ENCODE measurements at regions not wholly inside any gene's neighbourhood (a gene's known extent, or its start where the extent isn't known, plus 50 kb on each side); places are given as distances from the start of the nearest gene placed in this dataset.

GRCh38 chr6:19587238-19587942 is 249.8 kb upstream of the ID4 start:
- H3K4me3 ChIP-seq: no peak overlapping the region
- TF ChIP-seq POLR2AphosphoS5 (IDR thresholded peaks at IDR 0.05): no peak
- no peak for TF ChIP-seq POLR2A (IDR thresholded peaks at IDR 0.05)
- no peak for TF ChIP-seq CTCF (IDR thresholded peaks at IDR 0.05)
- no peak for TF ChIP-seq EP300 (IDR thresholded peaks at IDR 0.05)
- H3K27me3 ChIP-seq: no peaks in the 10 kb centered on the region
- H3K27ac ChIP-seq: no peak overlapping the region
- H3K36me3 ChIP-seq: no peaks in the 10 kb centered on the region
- ATAC-seq (ENCODE audit: low FRiP score in 2 of 2) (no peak), DNase-seq (no peak)
- no peaks in the 10 kb centered on the region for H3K4me1 ChIP-seq
- WGBS, 2 donors: 66 to 85% methylated on average over 4 of the region's 4 CpGs
- H3K9me3 ChIP-seq: no peaks in the 10 kb centered on the region

GRCh38 chr6:19590501-19591131 is 246.6 kb upstream of the ID4 start:
- DNase-seq: no peak
- 81 to 83% methylated on average over 5 of the region's 5 CpGs for WGBS, 2 donors
- Histone ChIP-seq H3K9me3 (no peaks in the 10 kb centered on the region), H3K4me1 (no peaks in the 10 kb centered on the region), H3K27ac (no peak overlapping the region), H3K4me3 (no peak overlapping the region), H3K27me3 (no peaks in the 10 kb centered on the region), H3K36me3 (no peaks in the 10 kb centered on the region)
- TF ChIP-seq CTCF (IDR thresholded peaks at IDR 0.05): no peak
- no peak for TF ChIP-seq POLR2AphosphoS5 (IDR thresholded peaks at IDR 0.05)
- TF ChIP-seq POLR2A (IDR thresholded peaks at IDR 0.05): no peak
- no peak for TF ChIP-seq EP300 (IDR thresholded peaks at IDR 0.05)
- ATAC-seq (ENCODE audit: low FRiP score in 2 of 2): no peak

- H3K27ac ChIP-seq: no peak overlapping the region
- TF ChIP-seq POLR2A (IDR thresholded peaks at IDR 0.05): no peak
- no peak for TF ChIP-seq EP300 (IDR thresholded peaks at IDR 0.05)
- TF ChIP-seq CTCF (IDR thresholded peaks at IDR 0.05): no peak
- no peak for TF ChIP-seq POLR2AphosphoS5 (IDR thresholded peaks at IDR 0.05)
- H3K9me3 ChIP-seq: no peaks in the 10 kb centered on the region
- DNase-seq (no peak), ATAC-seq (ENCODE audit: low FRiP score in 2 of 2) (no peak)
- no peaks in the 10 kb centered on the region for H3K27me3 ChIP-seq
- no peaks in the 10 kb centered on the region for H3K4me1 ChIP-seq
- no peaks in the 10 kb centered on the region for H3K36me3 ChIP-seq
- no peak overlapping the region for H3K4me3 ChIP-seq
- 73 to 75% methylated on average over 5 of the region's 5 CpGs for WGBS, 2 donors
Observed at GRCh38 chr6:19597809-19598320, 239.3 kb upstream of the ID4 start.

GRCh38 chr6:19599796-19600464 is 237.2 kb upstream of the ID4 start:
- ATAC-seq (ENCODE audit: low FRiP score in 2 of 2): no peak
- WGBS, 2 donors: 68 to 70% methylated on average over 5 of the region's 5 CpGs

More at GRCh38 chr6:19599796-19600464, 237.2 kb upstream of the ID4 start:
- Histone ChIP-seq H3K9me3 (no peaks in the 10 kb centered on the region), H3K27me3 (no peaks in the 10 kb centered on the region), H3K36me3 (no peaks in the 10 kb centered on the region), H3K4me1 (no peaks in the 10 kb centered on the region), H3K4me3 (no peak overlapping the region), H3K27ac (no peak overlapping the region)
- DNase-seq: no peak
- no peak for TF ChIP-seq EP300 (IDR thresholded peaks at IDR 0.05)
- no peak for TF ChIP-seq POLR2A (IDR thresholded peaks at IDR 0.05)
- no peak for TF ChIP-seq CTCF (IDR thresholded peaks at IDR 0.05)
- TF ChIP-seq POLR2AphosphoS5 (IDR thresholded peaks at IDR 0.05): no peak

Data from upper lobe of left lung (tissue), 6 donors.